K562 (cell line): ENCODE measurements at regions not wholly inside any gene's neighbourhood (a gene's known extent, or its start where the extent isn't known, plus 50 kb on each side); places are given as distances from the start of the nearest gene placed in this dataset.

Experiments
- ATAC-seq: fragments of 200-7000 bp; cut with Tn5 transposase; 3 replicates; pipeline ENCODE4 v1.9.1; 2020; ENCODE audit warnings: moderate library complexity
- BruUV-seq: library from RNA; stranded (reverse); fragments of 400-500 nt; replicated peaks from 2 replicates; lab custom pipeline; 2021; lab: Mats Ljungman, UMichigan
- CTCF ChIA-PET: fragments of 300-600 bp; formaldehyde crosslinking; extraction: SDS; loops from one replicate; lab custom pipeline; 2021; ENCODE audit warnings: low intra/inter-chr PET ratio; lab: Yijun Ruan, JAX
- POLR2A ChIA-PET: fragments of 300-600, 350-650 bp; sonication (Branson Sonifier 250); formaldehyde crosslinking; extraction: SDS; loops from one replicate; lab custom pipeline; 2021; ENCODE audit warnings: antibody characterized with exemption, inconsistent platforms; lab: Yijun Ruan, JAX
- DNase-seq, 4 experiments: peaks; one replicate each; pipeline versions ENCODE4 v3.0.0 to v3.0.0-alpha.2; 2011 to 2018; ENCODE audit warnings: low spot score in 3 of 4, mixed read lengths in 3 of 4; ENCODE audit errors: extremely low read depth in 1 of 4
- FAIRE-seq: peaks from 2 replicates; lab custom pipeline; 2011; peaks lifted over from hg19 to GRCh38; lab: Jason Lieb, UNC
- H2AFZ ChIP-seq: 2 replicates; pipeline ENCODE4 v1.6.0; 2011; ENCODE audit warnings: low read depth, low read length, control low read depth, inconsistent platforms
- H3K27ac ChIP-seq: fragments of 200-600 bp; 3 replicates; pipeline ENCODE4 v1.8.0; 2011; ENCODE audit warnings: low read depth, mild to moderate bottlenecking, control low read depth, inconsistent platforms, low read length, moderate library complexity, mixed read lengths; ENCODE audit errors: extremely low read depth
- H3K27me3 ChIP-seq, 2 experiments: fragments of 300-600 bp in 1 of 2; 2 replicates in 1 of 2; 3 replicates in 1 of 2; pipeline versions ENCODE4 v1.6.0 to v1.8.0; 2011; ENCODE audit warnings: inconsistent platforms in 2 of 2, low read length in 2 of 2, mild to moderate bottlenecking in 1 of 2, mixed read lengths in 1 of 2, moderate library complexity in 1 of 2; ENCODE audit not compliant: control insufficient read depth in 2 of 2, insufficient read depth in 2 of 2
- H3K36me3 ChIP-seq: fragments of 300-600 bp; 3 replicates; pipeline ENCODE4 v1.8.0; 2011; ENCODE audit warnings: mild to moderate bottlenecking, low read length, inconsistent platforms; ENCODE audit not compliant: control insufficient read depth, insufficient read depth
- H3K4me1 ChIP-seq, 2 experiments: fragments of 200-600 bp in 1 of 2; replicated peaks in 1 of 2; 2 replicates in 1 of 2; 3 replicates in 1 of 2; pipeline versions ENCODE4 v1.5.1 to v1.8.0; 2011; ENCODE audit warnings: inconsistent platforms in 2 of 2, low read length in 2 of 2, mild to moderate bottlenecking in 1 of 2, mixed read lengths in 1 of 2, moderate library complexity in 1 of 2; ENCODE audit not compliant: control insufficient read depth in 2 of 2, insufficient read depth in 2 of 2
- H3K4me2 ChIP-seq: 2 replicates; pipeline ENCODE4 v1.6.1; 2011; ENCODE audit warnings: low read length, control low read depth, inconsistent platforms, mixed read lengths; ENCODE audit not compliant: insufficient read depth
- H3K4me3 ChIP-seq: fragments of 200-600 bp; sonication (generic), shearing (Covaris generic); 2 replicates; pipeline ENCODE4 v1.5.1; 2016; ENCODE audit warnings: control low read depth, inconsistent platforms
- H3K79me2 ChIP-seq: fragments of 200-600 bp; 3 replicates; pipeline ENCODE4 v1.8.0; 2011; ENCODE audit warnings: low read length, inconsistent platforms; ENCODE audit not compliant: control insufficient read depth, insufficient read depth
- H3K9ac ChIP-seq, 2 experiments: 2 replicates each; pipeline versions ENCODE4 v1.6.0 to v1.6.1; 2011; ENCODE audit warnings: low read depth in 2 of 2, low read length in 2 of 2, control low read depth in 1 of 2, inconsistent platforms in 1 of 2, mild to moderate bottlenecking in 1 of 2, mixed read lengths in 1 of 2; ENCODE audit not compliant: insufficient read depth in 1 of 2
- H3K9me1 ChIP-seq: one replicate; pipeline ENCODE4 v1.6.0; 2011; ENCODE audit warnings: inconsistent platforms, mild to moderate bottlenecking, low read length, moderate library complexity; ENCODE audit not compliant: control insufficient read depth, insufficient read depth
- H3K9me3 ChIP-seq: replicated peaks from 2 replicates; pipeline ENCODE4 v1.5.1; 2011; ENCODE audit warnings: low read depth, low read length, inconsistent platforms; ENCODE audit not compliant: control insufficient read depth, insufficient read depth
- H4K20me1 ChIP-seq: replicated peaks from 2 replicates; pipeline ENCODE4 v1.6.1; 2011; ENCODE audit warnings: low read length, inconsistent platforms, mixed read lengths; ENCODE audit not compliant: control insufficient read depth, insufficient read depth
- DIDO1 ChIP-seq: fragments of 450-650 bp; IDR thresholded peaks from 2 replicates; pipeline ENCODE4 v1.6.1; 2016; ENCODE audit warnings: low read depth, missing biosample characterization, missing genetic modification characterization
- E2F8 ChIP-seq: fragments of 450-650 bp; IDR thresholded peaks from 2 replicates; pipeline ENCODE4 v1.7.1; 2018; ENCODE audit warnings: mild to moderate bottlenecking, low read depth; ENCODE audit not compliant: partially characterized antibody
- FOS ChIP-seq: IDR thresholded peaks from 3 replicates; pipeline ENCODE4 v1.6.1; 2011; ENCODE audit not compliant: insufficient read length; ENCODE audit errors: extremely low read depth
- FOXJ3 ChIP-seq: sonication (generic); formaldehyde crosslinking; IDR thresholded peaks from 2 replicates; pipeline ENCODE4 v1.4.0; 2020; ENCODE audit warnings: mild to moderate bottlenecking, missing genetic modification reagents
- LCOR ChIP-seq: sonication (generic); formaldehyde crosslinking; IDR thresholded peaks from 2 replicates; pipeline ENCODE4 v1.8.0; 2022; ENCODE audit warnings: mild to moderate bottlenecking, missing genetic modification reagents
- MAFK ChIP-seq: IDR thresholded peaks from 2 replicates; pipeline ENCODE4 v1.6.1; 2011; ENCODE audit warnings: low read length, improper control_type of control experiment
- OTX1 ChIP-seq: fragments of 450-650 bp; formaldehyde crosslinking; IDR thresholded peaks from 2 replicates; pipeline ENCODE4 v1.4.0; 2022; ENCODE audit warnings: mild to moderate bottlenecking
- PHTF2 ChIP-seq: fragments of 250-450 bp; sonication (Bioruptor Pico); IDR thresholded peaks from 2 replicates; pipeline ENCODE4 v1.5.0; 2021; ENCODE audit warnings: mild to moderate bottlenecking
- RBFOX2 ChIP-seq: fragments of 200-400 bp; formaldehyde crosslinking; IDR thresholded peaks from 2 replicates; pipeline ENCODE4 v1.6.1; 2017; ENCODE audit warnings: low read depth, mild to moderate bottlenecking, low read length, moderate library complexity
- ZKSCAN8 ChIP-seq: fragments of 200-800 bp; sonication (Bioruptor generic); IDR thresholded peaks from 2 replicates; pipeline ENCODE4 v1.6.1; 2016; ENCODE audit warnings: missing genetic modification characterization, missing compliant biosample characterization
- WGBS: fragments of 100-300 bp; shearing (Covaris generic); methylation state at CpG from one replicate; pipeline ENCODE4 v1.1.6; 2016; ENCODE audit warnings: low coverage, mixed read lengths; ENCODE audit not compliant: insufficient coverage; ENCODE audit errors: missing lambda C conversion rate; 5-methylcytosine and 5-hydroxymethylcytosine counted together
- in situ Hi-C: fragments of 300-500 bp; cut with MboI; formaldehyde crosslinking; loops from 4 replicates; pipeline ENCODE4 v1.15.0; 2018; ENCODE audit warnings: inconsistent platforms, mixed read lengths
- intact Hi-C: fragments of 100-400 bp; cut with micrococcal nuclease; formaldehyde crosslinking; loops from 2 replicates; pipeline ENCODE4 v1.14.2; 2022
- TF ChIP-seq, protein P1 (sequence below), 3 experiments: fragments of 200-800 bp in 1 of 3; fragments of 250-450 bp in 1 of 3; fragments of 450-650 bp in 1 of 3; sonication (Bioruptor Pico) in 1 of 3; sonication (Bioruptor generic) in 1 of 3; formaldehyde crosslinking in 1 of 3; IDR thresholded peaks; 2 replicates each; pipeline versions ENCODE4 v1.6.1 to v1.8.0; 2016 to 2022; ENCODE audit warnings: mild to moderate bottlenecking in 2 of 3, missing genetic modification characterization in 2 of 3, missing compliant biosample characterization in 1 of 3, moderate library complexity in 1 of 3

GRCh38 chr4:179114615-179115014 is 1672.4 kb upstream of the AGA start (continued):
- TF ChIP-seq, protein P1, sequence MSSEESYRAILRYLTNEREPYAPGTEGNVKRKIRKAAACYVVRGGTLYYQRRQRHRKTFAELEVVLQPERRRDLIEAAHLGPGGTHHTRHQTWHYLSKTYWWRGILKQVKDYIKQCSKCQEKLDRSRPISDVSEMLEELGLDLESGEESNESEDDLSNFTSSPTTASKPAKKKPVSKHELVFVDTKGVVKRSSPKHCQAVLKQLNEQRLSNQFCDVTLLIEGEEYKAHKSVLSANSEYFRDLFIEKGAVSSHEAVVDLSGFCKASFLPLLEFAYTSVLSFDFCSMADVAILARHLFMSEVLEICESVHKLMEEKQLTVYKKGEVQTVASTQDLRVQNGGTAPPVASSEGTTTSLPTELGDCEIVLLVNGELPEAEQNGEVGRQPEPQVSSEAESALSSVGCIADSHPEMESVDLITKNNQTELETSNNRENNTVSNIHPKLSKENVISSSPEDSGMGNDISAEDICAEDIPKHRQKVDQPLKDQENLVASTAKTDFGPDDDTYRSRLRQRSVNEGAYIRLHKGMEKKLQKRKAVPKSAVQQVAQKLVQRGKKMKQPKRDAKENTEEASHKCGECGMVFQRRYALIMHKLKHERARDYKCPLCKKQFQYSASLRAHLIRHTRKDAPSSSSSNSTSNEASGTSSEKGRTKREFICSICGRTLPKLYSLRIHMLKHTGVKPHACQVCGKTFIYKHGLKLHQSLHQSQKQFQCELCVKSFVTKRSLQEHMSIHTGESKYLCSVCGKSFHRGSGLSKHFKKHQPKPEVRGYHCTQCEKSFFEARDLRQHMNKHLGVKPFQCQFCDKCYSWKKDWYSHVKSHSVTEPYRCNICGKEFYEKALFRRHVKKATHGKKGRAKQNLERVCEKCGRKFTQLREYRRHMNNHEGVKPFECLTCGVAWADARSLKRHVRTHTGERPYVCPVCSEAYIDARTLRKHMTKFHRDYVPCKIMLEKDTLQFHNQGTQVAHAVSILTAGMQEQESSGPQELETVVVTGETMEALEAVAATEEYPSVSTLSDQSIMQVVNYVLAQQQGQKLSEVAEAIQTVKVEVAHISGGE (CRISPR knock-in tag; IDR thresholded peaks at IDR 0.05): no peak
- no peak for TF ChIP-seq FOXJ3 (CRISPR knock-in tag)

DNA sequence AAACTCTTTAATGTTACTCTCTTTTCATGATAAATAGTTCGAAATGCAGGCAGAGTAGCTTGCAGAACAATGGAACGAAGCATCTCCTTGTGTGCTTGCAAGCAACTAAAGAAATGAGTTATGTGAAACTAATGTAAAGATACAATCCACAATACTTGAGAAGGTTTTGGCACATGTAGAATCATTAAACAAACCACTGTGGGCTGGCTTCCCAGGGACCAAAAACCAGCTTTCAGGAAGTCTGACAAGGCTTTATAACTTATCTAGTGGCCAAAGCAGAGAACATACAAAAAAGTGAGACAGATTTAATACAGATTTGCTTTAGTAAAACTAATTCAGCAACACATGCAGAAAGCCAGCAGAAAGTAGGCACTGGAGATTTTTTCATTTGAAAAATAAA is 1673.8 kb upstream of the AGA start:
- no peaks in the 10 kb centered on the region for H4K20me1 ChIP-seq
- no peak for FAIRE-seq
- no peaks in the 10 kb centered on the region for H3K36me3 ChIP-seq
- in situ Hi-C loops (no loop called here), intact Hi-C loops (no loop called here)
- 0% methylated on average over 2 of the region's 2 CpGs for WGBS
- no peaks in the 10 kb centered on the region for H3K9me1 ChIP-seq
- H3K4me1 ChIP-seq: no peaks in the 10 kb centered on the region
- no TSS peak for BruUV-seq
- TF ChIP-seq PHTF2 (no peak), FOS (no peak), RBFOX2 (no peak), DIDO1 (tag) (no peak), LCOR (no peak), MAFK (no peak), OTX1 (CRISPR knock-in tag) (no peak), E2F8 (no peak), ZKSCAN8 (CRISPR knock-in tag) (no peak)
- DNase-seq: no peak
- H3K4me3 ChIP-seq: no peak overlapping the region
- H3K9ac ChIP-seq: no peak overlapping the region
- no peak overlapping the region for H3K27ac ChIP-seq
- no peak overlapping the region for H2AFZ ChIP-seq
- POLR2A ChIA-PET: no interaction called here
- no peaks in the 10 kb centered on the region for H3K9me3 ChIP-seq
- no peaks in the 10 kb centered on the region for H3K27me3 ChIP-seq
- no peak for ATAC-seq
- no peaks in the 10 kb centered on the region for H3K79me2 ChIP-seq
- CTCF ChIA-PET: no interaction called here
- no peak overlapping the region for H3K4me2 ChIP-seq
